ENCODE measurements at regions not wholly inside any gene's neighbourhood (a gene's known extent, or its start where the extent isn't known, plus 50 kb on each side); places are given as distances from the start of the nearest gene placed in this dataset.
"Not testable (repeated sequence)": the region's sequence is repeated elsewhere in the genome, so short reads cannot be mapped to it uniquely, and the experiment has no call there.

DNA sequence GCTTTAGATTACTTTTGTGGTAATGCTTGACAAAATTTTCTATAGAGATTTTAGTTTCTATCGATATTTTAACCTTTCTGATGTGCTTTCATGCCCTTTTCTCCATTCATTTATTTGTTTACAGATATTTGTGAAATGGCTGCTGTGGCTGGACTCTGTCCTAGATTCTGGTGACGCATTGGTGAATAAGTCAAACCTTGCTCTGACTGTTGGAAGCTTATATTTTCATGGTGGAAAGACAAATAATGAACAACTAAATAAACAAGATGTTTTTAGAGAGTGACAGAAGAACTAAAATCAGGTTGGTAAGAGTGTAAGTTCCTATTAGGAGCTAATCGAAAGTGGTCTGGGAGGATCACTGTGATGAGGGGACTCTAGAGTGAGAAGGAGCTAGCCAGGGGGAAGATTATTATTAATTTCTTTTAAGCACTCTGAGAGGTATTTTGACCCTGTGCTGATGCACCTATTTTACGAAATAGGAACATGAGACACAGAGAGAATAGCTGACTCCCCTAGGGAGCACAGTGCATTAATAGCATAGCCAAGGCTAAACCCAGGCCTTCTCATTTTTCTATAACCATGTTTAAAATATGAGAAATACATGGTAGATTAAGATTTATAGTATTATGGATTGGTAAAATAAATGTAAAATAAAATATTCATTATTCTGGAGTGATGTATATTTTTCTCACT, 411.9 kb upstream of the ARRDC3 start:
- DNase-seq (ENCODE audit: low read depth): no peak
- no peak overlapping the region for H3K4me3 ChIP-seq (ENCODE audit: low read depth, low read length)
- no peak for TF ChIP-seq CTCF (IDR thresholded peaks at IDR 0.05; ENCODE audit: insufficient read depth, low read depth, low read length)

GRCh38 chr5:91794455-91794854, 411.3 kb upstream of the ARRDC3 start:
- no peak for DNase-seq (ENCODE audit: low read depth)
- TF ChIP-seq CTCF (IDR thresholded peaks at IDR 0.05; ENCODE audit: insufficient read depth, low read depth, low read length): no peak
- H3K4me3 ChIP-seq (ENCODE audit: low read depth, low read length): no peak overlapping the region

GRCh38 chr5:91787718-91788117, 404.6 kb upstream of the ARRDC3 start:
- TF ChIP-seq CTCF (IDR thresholded peaks at IDR 0.05; ENCODE audit: insufficient read depth, low read depth, low read length): no peak
- no peak overlapping the region for H3K4me3 ChIP-seq (ENCODE audit: low read depth, low read length)
- peak; percentile 0 for DNase-seq (ENCODE audit: low read depth)

DNA sequence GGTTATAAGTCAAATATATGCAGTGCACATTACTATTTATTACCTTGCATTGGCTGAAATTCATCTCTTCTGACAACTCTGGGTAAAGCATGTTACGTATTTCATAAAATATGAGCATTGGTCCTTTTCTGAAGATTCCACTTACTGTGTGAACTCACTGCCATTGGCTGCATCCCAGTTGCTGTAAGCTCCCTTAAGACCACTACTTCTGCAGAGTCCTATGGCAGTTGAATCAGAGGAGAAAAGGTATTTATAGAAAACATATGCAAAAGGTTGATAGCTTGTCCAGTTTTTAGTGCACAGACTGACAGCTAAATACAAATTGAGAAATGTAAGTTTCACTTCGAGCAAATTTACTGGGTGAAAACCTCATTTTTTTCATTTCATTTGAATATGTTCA, 394.6 kb upstream of the ARRDC3 start:
- no peak for TF ChIP-seq CTCF (IDR thresholded peaks at IDR 0.05; ENCODE audit: insufficient read depth, low read depth, low read length)
- DNase-seq (ENCODE audit: low read depth): no peak

GRCh38 chr5:91776249-91776648, 393.1 kb upstream of the ARRDC3 start:
- no peak for DNase-seq (ENCODE audit: low read depth)
- H3K4me3 ChIP-seq (ENCODE audit: low read depth, low read length): no peak overlapping the region
- no peak for TF ChIP-seq CTCF (IDR thresholded peaks at IDR 0.05; ENCODE audit: insufficient read depth, low read depth, low read length)

More for the DNA sequence above, 394.6 kb upstream of the ARRDC3 start:
- no peak overlapping the region for H3K4me3 ChIP-seq (ENCODE audit: low read depth, low read length)

DNA sequence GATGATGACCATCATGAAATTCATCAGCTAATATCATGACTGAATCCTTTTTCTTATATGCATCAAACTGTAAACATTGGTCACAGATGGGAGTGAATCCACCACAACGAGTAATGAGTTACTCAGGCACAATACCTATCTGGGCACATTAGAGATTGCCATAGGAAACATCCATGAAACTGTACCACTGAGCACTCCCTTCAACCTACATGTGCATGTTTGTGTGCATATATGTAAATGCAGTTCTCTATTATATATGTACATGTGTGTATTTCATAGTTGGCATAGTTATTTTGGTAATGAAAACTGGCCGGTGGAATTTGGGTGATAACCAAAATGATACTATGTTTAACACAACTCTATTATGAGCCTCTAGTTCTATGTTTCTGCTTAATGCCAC, 387.3 kb upstream of the ARRDC3 start:
- no peak for TF ChIP-seq CTCF (IDR thresholded peaks at IDR 0.05; ENCODE audit: insufficient read depth, low read depth, low read length)
- no peak overlapping the region for H3K4me3 ChIP-seq (ENCODE audit: low read depth, low read length)
- no peak for DNase-seq (ENCODE audit: low read depth)

DNA sequence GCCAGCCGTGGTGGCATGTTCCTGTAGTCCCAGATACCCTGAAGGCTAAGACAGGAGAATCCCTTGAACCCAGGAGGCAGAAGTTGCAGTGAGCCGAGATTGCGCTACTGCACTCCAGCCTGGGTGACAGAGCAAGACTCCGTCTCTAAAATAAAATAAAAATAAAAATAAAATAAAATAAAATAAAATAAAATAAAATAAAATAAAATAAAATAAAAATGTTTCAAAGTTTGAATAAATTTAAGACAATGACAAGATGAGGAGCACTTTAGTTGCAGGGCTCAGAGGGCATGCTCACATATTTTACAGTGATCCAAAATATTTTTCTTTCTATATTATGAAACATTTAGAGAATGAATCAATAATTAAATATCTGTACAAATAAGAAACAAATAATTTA, 374.3 kb upstream of the ARRDC3 start:
- H3K4me3 ChIP-seq (ENCODE audit: low read depth, low read length): not testable (repeated sequence)

More for the DNA sequence above, 374.3 kb upstream of the ARRDC3 start:
- not testable (repeated sequence) for DNase-seq (ENCODE audit: low read depth)
